GM19468 (cell line): ENCODE measurements at regions not wholly inside any gene's neighbourhood (a gene's known extent, or its start where the extent isn't known, plus 50 kb on each side); places are given as distances from the start of the nearest gene placed in this dataset.
"Not testable (repeated sequence)": the region's sequence is repeated elsewhere in the genome, so short reads cannot be mapped to it uniquely, and the experiment has no call there.

Experiments
- ATAC-seq: cut with Tn5 transposase; IDR thresholded peaks from one replicate; pipeline ENCODE4 v1.9.1; 2021; ENCODE audit warnings: mild to moderate bottlenecking, moderate library complexity, moderate number of reproducible peaks; ENCODE audit not compliant: unreplicated experiment; ENCODE audit errors: extremely low read depth

- no peak for ATAC-seq
Measured at GRCh38 chr9:118670011-118670953, 699.0 kb downstream of the BRINP1 start.

- ATAC-seq, result no peak
Measured at GRCh38 chr9:118674942-118675341, 694.3 kb downstream of the BRINP1 start.

- ATAC-seq, result not testable (repeated sequence)
Measured at GRCh38 chr9:118677936-118678653, 691.1 kb downstream of the BRINP1 start.

- no peak for ATAC-seq
Measured at GRCh38 chr9:118686959-118687358, 682.3 kb downstream of the BRINP1 start.

GRCh38 chr9:118689280-118689679 is 680.0 kb downstream of the BRINP1 start:
- ATAC-seq, result no peak

GRCh38 chr9:118692613-118693012 is 676.6 kb downstream of the BRINP1 start:
- ATAC-seq, result no peak

- no peak for ATAC-seq
Measured at GRCh38 chr9:118693645-118694044, 675.6 kb downstream of the BRINP1 start.

GRCh38 chr9:118695249-118695648 is 674.0 kb downstream of the BRINP1 start:
- ATAC-seq, result not testable (repeated sequence)

- no peak for ATAC-seq
Measured at GRCh38 chr9:118701985-118702384, 667.2 kb downstream of the BRINP1 start.

- ATAC-seq, result no peak
Measured at GRCh38 chr9:118711843-118712242, 657.4 kb downstream of the BRINP1 start.

GRCh38 chr9:118721276-118721675 is 648.0 kb downstream of the BRINP1 start:
- ATAC-seq, result no peak

GRCh38 chr9:118721923-118722322 is 647.3 kb downstream of the BRINP1 start:
- ATAC-seq, result no peak

- no peak for ATAC-seq
Measured at GRCh38 chr9:118729981-118730380, 639.3 kb downstream of the BRINP1 start.

- ATAC-seq, result no peak
Measured at GRCh38 chr9:118732998-118733397, 636.2 kb downstream of the BRINP1 start.

- ATAC-seq, result no peak
Measured at GRCh38 chr9:118734696-118735095, 634.5 kb downstream of the BRINP1 start.

GRCh38 chr9:118736406-118736805 is 632.8 kb downstream of the BRINP1 start:
- no peak for ATAC-seq

GRCh38 chr9:118751077-118751847 is 618.0 kb downstream of the BRINP1 start:
- no peak for ATAC-seq

GRCh38 chr9:118751848-118752223 is 617.4 kb downstream of the BRINP1 start:
- no peak for ATAC-seq

- ATAC-seq, result no peak
Measured at GRCh38 chr9:118761016-118761790, 608.0 kb downstream of the BRINP1 start.

GRCh38 chr9:118767571-118767970 is 601.7 kb downstream of the BRINP1 start:
- no peak for ATAC-seq
